ENCODE measurements at regions not wholly inside any gene's neighbourhood (a gene's known extent, or its start where the extent isn't known, plus 50 kb on each side); places are given as distances from the start of the nearest gene placed in this dataset.

GRCh38 chr19:28908941-28909340 is 304.0 kb downstream of the UQCRFS1 start:
- no peak for ATAC-seq
- H3K4me2 ChIP-seq (ENCODE audit: control insufficient read depth, insufficient read depth) = no peak overlapping the region
- in situ Hi-C loops (cut with MboI) (no loop called here), intact Hi-C loops (cut with micrococcal nuclease; ENCODE audit: unreplicated experiment) (no loop called here)
- DNase-seq (ENCODE audit: low read depth, low spot score) = no peak
- H3K79me2 ChIP-seq (ENCODE audit: control insufficient read depth, insufficient read depth, low read length) = no peaks in the 10 kb centered on the region
- no peak overlapping the region for H2AFZ ChIP-seq (ENCODE audit: control insufficient read depth, low read depth, low read length)
- H3K4me1 ChIP-seq (ENCODE audit: control insufficient read depth, insufficient read depth, low read length) = no peaks in the 10 kb centered on the region
- WGBS (ENCODE audit: insufficient coverage, insufficient replicate concordance, low lambda C conversion rate, missing lambda C conversion rate) = 21% methylated on average over 8 of the region's 8 CpGs
- no TSS peak for BruUV-seq (replicated peaks)
- no peaks in the 10 kb centered on the region; the same call in 2 of the 3 replicates for H3K9me3 ChIP-seq (replicated peaks; ENCODE audit: control insufficient read depth, insufficient read depth, low read length)
- H3K27me3 ChIP-seq (replicated peaks in 1 of 2; ENCODE audit: control insufficient read depth in 2 of 2, insufficient read depth in 2 of 2, low read length in 1 of 2) = no peaks in the 10 kb centered on the region
- ChIA-PET CTCF (no interaction called here), RAD21 (ENCODE audit: unreplicated experiment) (no interaction called here), SMC1A (ENCODE audit: uncharacterized antibody, unreplicated experiment) (no interaction called here), POLR2A (no interaction called here)
- H3K36me3 ChIP-seq (ENCODE audit: control insufficient read depth in 2 of 2, insufficient read depth in 2 of 2, low read length in 1 of 2) = no peaks in the 10 kb centered on the region
- H3K9ac ChIP-seq (ENCODE audit: control insufficient read depth, insufficient read depth, low read length) = no peak overlapping the region
- H4K20me1 ChIP-seq (ENCODE audit: control insufficient read depth, insufficient read depth) = no peaks in the 10 kb centered on the region
- no peak for FAIRE-seq
- H3K27ac ChIP-seq (ENCODE audit: control insufficient read depth, insufficient read depth) = no peak overlapping the region
- H3K4me3 ChIP-seq = no peak overlapping the region
- TF ChIP-seq CBX3 (IDR thresholded peaks at IDR 0.05; ENCODE audit: borderline replicate concordance, low read depth) (no peak), SMAD1 (IDR thresholded peaks at IDR 0.05; ENCODE audit: low read depth, partially characterized antibody) (no peak), CREB1 (IDR thresholded peaks at IDR 0.05; ENCODE audit: low read depth) (no peak), ASH2L (IDR thresholded peaks at IDR 0.05; ENCODE audit: borderline replicate concordance, low read depth) (no peak), MYB (IDR thresholded peaks at IDR 0.05; ENCODE audit: borderline replicate concordance, low read depth, low read length) (no peak), TARDBP (IDR thresholded peaks at IDR 0.05; ENCODE audit: borderline replicate concordance) (no peak), LARP7 (IDR thresholded peaks at IDR 0.05) (no peak), GATAD2B (conservative IDR thresholded peaks at IDR 0.05; ENCODE audit: low read depth) (no peak), SMC3 (IDR thresholded peaks at IDR 0.05; ENCODE audit: borderline replicate concordance, low read length) (no peak), IRF3 (IDR thresholded peaks at IDR 0.05) (no peak), HDAC6 (IDR thresholded peaks at IDR 0.05; ENCODE audit: unreplicated experiment) (no peak)
